Skeletal muscle tissue (tissue), 3 donors: ENCODE measurements at regions not wholly inside any gene's neighbourhood (a gene's known extent, or its start where the extent isn't known, plus 50 kb on each side); places are given as distances from the start of the nearest gene placed in this dataset.

Experiments used
- H3K27ac ChIP-seq: one replicate; pipeline ENCODE4 v1.7.0; 2013; ENCODE audit warnings: mild to moderate bottlenecking, low read depth, low read length, inconsistent platforms
- H3K27me3 ChIP-seq, 3 donors: one replicate each; pipeline ENCODE4 v1.7.0; 2013; ENCODE audit warnings: low read length in 3 of 3; ENCODE audit not compliant: control insufficient read depth in 3 of 3, insufficient read depth in 3 of 3
- H3K36me3 ChIP-seq, 3 donors: one replicate each; pipeline ENCODE4 v1.7.0; 2013; ENCODE audit warnings: low read length in 3 of 3; ENCODE audit not compliant: control insufficient read depth in 3 of 3, insufficient read depth in 3 of 3
- H3K4me1 ChIP-seq, 3 donors: one replicate each; pipeline ENCODE4 v1.7.0; 2013; ENCODE audit warnings: low read length in 3 of 3, mild to moderate bottlenecking in 3 of 3; ENCODE audit not compliant: control insufficient read depth in 3 of 3, insufficient read depth in 3 of 3
- H3K4me3 ChIP-seq, 3 donors: one replicate each; pipeline ENCODE4 v1.7.0; 2013; ENCODE audit warnings: low read length in 3 of 3
- H3K9ac ChIP-seq, 3 donors: one replicate each; pipeline ENCODE4 v1.7.0; 2013; ENCODE audit warnings: low read length in 3 of 3, mild to moderate bottlenecking in 3 of 3, moderate library complexity in 2 of 3, low read depth in 1 of 3
- H3K9me3 ChIP-seq, 3 donors: one replicate each; pipeline ENCODE4 v1.7.0; 2013; ENCODE audit warnings: low read length in 3 of 3; ENCODE audit not compliant: control insufficient read depth in 3 of 3
- donor health status: Osteomylitis.

- no peaks in the 10 kb centered on the region for H3K4me1 ChIP-seq
- no peaks in the 10 kb centered on the region for H3K9me3 ChIP-seq
- no peaks in the 10 kb centered on the region for H3K27me3 ChIP-seq
- no peaks in the 10 kb centered on the region for H3K36me3 ChIP-seq
- H3K27ac ChIP-seq: no peak overlapping the region
- no peak overlapping the region for H3K4me3 ChIP-seq
- H3K9ac ChIP-seq: no peak overlapping the region
These were observed 495.1 kb upstream of the FAT1 start for GRCh38 chr4:187218705-187219245.

GRCh38 chr4:187224560-187224959 lies 500.9 kb upstream of the FAT1 start:
- Histone ChIP-seq H3K36me3 (no peaks in the 10 kb centered on the region), H3K4me1 (no peaks in the 10 kb centered on the region), H3K27me3 (no peaks in the 10 kb centered on the region), H3K9me3 (no peaks in the 10 kb centered on the region), H3K27ac (no peak overlapping the region), H3K4me3 (no peak overlapping the region), H3K9ac (no peak overlapping the region)

- Histone ChIP-seq H3K9ac (no peak overlapping the region), H3K4me1 (no peaks in the 10 kb centered on the region), H3K36me3 (no peaks in the 10 kb centered on the region), H3K27me3 (no peaks in the 10 kb centered on the region), H3K27ac (no peak overlapping the region), H3K9me3 (no peaks in the 10 kb centered on the region), H3K4me3 (no peak overlapping the region)
These were observed 504.4 kb upstream of the FAT1 start for GRCh38 chr4:187227907-187228704.

- Histone ChIP-seq H3K9ac (no peak overlapping the region), H3K27ac (no peak overlapping the region), H3K4me1 (peaks cover 0 to 2% (median 0%) of the 10 kb centered on the region in 3 donors), H3K9me3 (peaks cover 0 to 2% (median 0%) of the 10 kb centered on the region in 3 donors), H3K4me3 (no peak overlapping the region), H3K36me3 (no peaks in the 10 kb centered on the region), H3K27me3 (no peaks in the 10 kb centered on the region)
These were observed 508.5 kb upstream of the FAT1 start for GRCh38 chr4:187232196-187232595.

GRCh38 chr4:187232796-187233195 lies 509.1 kb upstream of the FAT1 start:
- Histone ChIP-seq H3K27me3 (no peaks in the 10 kb centered on the region), H3K27ac (no peak overlapping the region), H3K36me3 (no peaks in the 10 kb centered on the region), H3K4me3 (no peak overlapping the region), H3K9me3 (peaks cover 0 to 2% (median 0%) of the 10 kb centered on the region in 3 donors), H3K9ac (no peak overlapping the region), H3K4me1 (peaks cover 0 to 2% (median 0%) of the 10 kb centered on the region in 3 donors)

GRCh38 chr4:187235456-187236170 lies 512.0 kb upstream of the FAT1 start:
- no peak overlapping the region for H3K4me3 ChIP-seq
- no peaks in the 10 kb centered on the region for H3K27me3 ChIP-seq
- H3K27ac ChIP-seq: no peak overlapping the region
- H3K4me1 ChIP-seq: peaks cover 0 to 2% (median 0%) of the 10 kb centered on the region in 3 donors
- H3K9ac ChIP-seq: no peak overlapping the region
- H3K9me3 ChIP-seq: peaks cover 0 to 2% (median 0%) of the 10 kb centered on the region in 3 donors
- H3K36me3 ChIP-seq: no peaks in the 10 kb centered on the region

- peaks cover 0 to 2% (median 0%) of the 10 kb centered on the region in 3 donors for H3K9me3 ChIP-seq
- peaks cover 0 to 2% (median 0%) of the 10 kb centered on the region in 3 donors for H3K4me1 ChIP-seq
- no peak overlapping the region for H3K27ac ChIP-seq
- no peak overlapping the region for H3K9ac ChIP-seq
- no peaks in the 10 kb centered on the region for H3K36me3 ChIP-seq
- H3K4me3 ChIP-seq: no peak overlapping the region
- H3K27me3 ChIP-seq: no peaks in the 10 kb centered on the region
These were observed 512.7 kb upstream of the FAT1 start for GRCh38 chr4:187236209-187236890.

- no peak overlapping the region for H3K9ac ChIP-seq
These were observed 515.0 kb upstream of the FAT1 start for GRCh38 chr4:187238646-187239045.

GRCh38 chr4:187251896-187252295 lies 528.2 kb upstream of the FAT1 start:
- H3K36me3 ChIP-seq: no peaks in the 10 kb centered on the region
- H3K9me3 ChIP-seq: no peaks in the 10 kb centered on the region
- no peak overlapping the region for H3K4me3 ChIP-seq
- H3K4me1 ChIP-seq: no peaks in the 10 kb centered on the region
- H3K27me3 ChIP-seq: no peaks in the 10 kb centered on the region
- H3K27ac ChIP-seq: no peak overlapping the region
- H3K9ac ChIP-seq: no peak overlapping the region

More at GRCh38 chr4:187238646-187239045, 515.0 kb upstream of the FAT1 start:
- Histone ChIP-seq H3K4me3 (no peak overlapping the region), H3K27ac (no peak overlapping the region), H3K27me3 (no peaks in the 10 kb centered on the region), H3K36me3 (no peaks in the 10 kb centered on the region), H3K4me1 (peaks cover 0 to 2% (median 0%) of the 10 kb centered on the region in 3 donors), H3K9me3 (peaks cover 0 to 4% (median 0%) of the 10 kb centered on the region in 3 donors)
